ENCODE measurements at regions not wholly inside any gene's neighbourhood (a gene's known extent, or its start where the extent isn't known, plus 50 kb on each side); places are given as distances from the start of the nearest gene placed in this dataset.

- TF ChIP-seq FOXK2 (IDR thresholded peaks at IDR 0.05) (no peak), SP1 (IDR thresholded peaks at IDR 0.05) (no peak), FOXM1 (IDR thresholded peaks at IDR 0.05; ENCODE audit: borderline replicate concordance) (no peak), PKNOX1 (IDR thresholded peaks at IDR 0.05) (no peak), ARNT (IDR thresholded peaks at IDR 0.05) (no peak), HDGF (IDR thresholded peaks at IDR 0.05; ENCODE audit: borderline replicate concordance) (no peak), BHLHE40 (IDR thresholded peaks at IDR 0.05; ENCODE audit: borderline replicate concordance) (no peak), CTBP1 (IDR thresholded peaks at IDR 0.05; ENCODE audit: borderline replicate concordance) (no peak)
These were observed 77.2 kb upstream of the TMEM106B start for GRCh38 chr7:12133865-12134264.

Data from HEK293T (cell line).